ENCODE measurements at regions not wholly inside any gene's neighbourhood (a gene's known extent, or its start where the extent isn't known, plus 50 kb on each side); places are given as distances from the start of the nearest gene placed in this dataset.

DNA sequence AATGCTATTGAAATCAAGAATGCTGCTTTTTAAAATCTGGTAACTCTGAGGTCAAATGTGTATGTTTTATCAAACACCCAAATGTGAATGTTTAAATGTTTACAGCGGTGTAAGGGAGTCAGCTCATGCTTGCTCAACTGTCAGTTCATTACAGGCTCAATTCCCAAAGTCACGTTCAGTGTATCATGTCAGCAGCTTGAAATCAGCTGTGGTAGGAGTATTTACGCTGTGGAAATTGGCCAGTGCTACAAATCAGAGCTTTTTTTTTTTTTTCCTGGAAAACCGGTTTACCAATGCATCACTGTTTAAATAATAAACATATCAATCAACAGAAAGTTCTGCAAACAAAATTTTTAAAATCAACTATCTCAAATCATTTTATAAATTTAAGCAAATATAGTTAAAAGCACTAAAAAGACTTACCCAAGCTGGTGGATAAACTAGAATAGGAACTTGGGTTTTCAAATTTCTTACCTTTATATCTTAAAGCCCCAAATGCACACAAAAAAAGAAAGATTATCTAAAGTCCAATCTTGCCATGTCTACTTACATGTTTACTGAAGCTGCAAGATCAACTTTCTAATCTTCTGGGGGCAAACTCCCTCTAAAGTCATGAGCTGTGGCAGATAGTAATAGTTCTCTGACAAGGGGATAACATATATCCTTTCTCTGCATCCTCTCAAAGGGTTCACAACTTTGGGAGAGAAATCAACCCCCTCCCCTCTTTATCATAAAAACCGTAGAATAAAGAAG, 57.6 kb upstream of the GRAMD2B start:
- TF ChIP-seq CTCF (IDR thresholded peaks at IDR 0.05) (no peak), POLR2A (IDR thresholded peaks at IDR 0.05) (no peak)
- H3K27ac ChIP-seq, result no peak overlapping the region
- H3K4me3 ChIP-seq, result no peak overlapping the region
- no peaks in the 10 kb centered on the region for H3K27me3 ChIP-seq
- no peaks in the 10 kb centered on the region for H3K36me3 ChIP-seq
- H3K4me1 ChIP-seq, result peaks cover 0 to 10% of the 10 kb centered on the region in 2 donors
- intact Hi-C loops (cut with DNase I; ENCODE audit: low total_unique reads), result no loop called here
- DNase-seq, result no peak
- no peaks in the 10 kb centered on the region for H3K9me3 ChIP-seq

DNA sequence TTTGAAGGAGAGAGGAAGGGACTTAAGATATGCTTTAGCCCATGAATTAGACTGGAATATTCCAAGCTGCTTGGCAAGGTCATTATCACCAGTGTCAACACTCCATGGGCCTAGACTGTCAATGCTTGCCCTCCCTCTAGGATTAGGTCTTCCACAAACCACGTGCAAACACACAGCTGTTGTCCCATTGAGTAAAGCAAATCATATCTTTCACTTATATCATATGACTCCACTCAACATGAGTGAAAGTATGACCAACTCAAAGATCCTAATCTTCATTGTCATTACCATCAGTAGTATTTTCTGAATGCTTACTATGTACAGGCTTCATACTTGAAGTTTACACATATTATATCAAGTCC, 57.0 kb upstream of the GRAMD2B start:
- intact Hi-C loops (cut with DNase I; ENCODE audit: low total_unique reads), result no loop called here
- H3K27ac ChIP-seq, result no peak overlapping the region
- no peaks in the 10 kb centered on the region for H3K36me3 ChIP-seq

GRCh38 chr5:126368239-126368812, 54.9 kb upstream of the GRAMD2B start:
- H3K9me3 ChIP-seq, result no peaks in the 10 kb centered on the region
- TF ChIP-seq POLR2A (IDR thresholded peaks at IDR 0.05), result no peak
- TF ChIP-seq CTCF (IDR thresholded peaks at IDR 0.05), result no peak
- no peak overlapping the region for H3K4me3 ChIP-seq
- peak; percentile 24 to 73 for DNase-seq
- no peaks in the 10 kb centered on the region for H3K27me3 ChIP-seq
- H3K27ac ChIP-seq, result peak overlapping the region; percentile 78 to 80
- no peaks in the 10 kb centered on the region for H3K36me3 ChIP-seq
- intact Hi-C loops (cut with DNase I; ENCODE audit: low total_unique reads), result no loop called here
- peaks cover 0 to 10% of the 10 kb centered on the region in 2 donors for H3K4me1 ChIP-seq

More for the DNA sequence above, 57.0 kb upstream of the GRAMD2B start:
- DNase-seq, result no peak
- no peaks in the 10 kb centered on the region for H3K9me3 ChIP-seq
- no peak overlapping the region for H3K4me3 ChIP-seq
- TF ChIP-seq CTCF (IDR thresholded peaks at IDR 0.05) (no peak), POLR2A (IDR thresholded peaks at IDR 0.05) (no peak)
- no peaks in the 10 kb centered on the region for H3K27me3 ChIP-seq
- H3K4me1 ChIP-seq, result peaks cover 0 to 10% of the 10 kb centered on the region in 2 donors

DNA sequence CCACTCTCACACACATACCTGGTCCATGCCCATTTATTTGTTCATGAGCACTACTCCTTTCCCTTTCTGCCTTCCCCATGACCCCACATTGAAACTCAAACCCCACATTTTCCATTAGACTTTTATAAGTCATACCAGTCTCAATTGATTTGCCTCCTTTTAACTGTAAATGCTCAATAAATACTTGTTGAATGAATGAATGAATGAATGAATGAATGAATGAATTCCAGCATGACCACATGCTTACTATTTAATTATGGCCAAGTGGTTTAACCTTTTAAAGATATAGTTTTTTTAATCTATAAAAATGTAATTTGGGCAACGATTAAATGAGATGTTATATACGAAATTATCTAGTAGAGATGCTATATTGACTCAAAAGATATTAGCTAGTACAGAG, 54.1 kb upstream of the GRAMD2B start:
- Histone ChIP-seq H3K4me1 (peaks cover 0 to 10% of the 10 kb centered on the region in 2 donors), H3K27ac (peak overlapping the region; percentile 78 to 80), H3K9me3 (no peaks in the 10 kb centered on the region), H3K27me3 (no peaks in the 10 kb centered on the region), H3K4me3 (no peak overlapping the region), H3K36me3 (no peaks in the 10 kb centered on the region)
- intact Hi-C loops (cut with DNase I; ENCODE audit: low total_unique reads), result no loop called here
- no peak for DNase-seq
- TF ChIP-seq POLR2A (IDR thresholded peaks at IDR 0.05) (no peak), CTCF (IDR thresholded peaks at IDR 0.05) (no peak)

GRCh38 chr5:126369995-126370731, 53.0 kb upstream of the GRAMD2B start:
- TF ChIP-seq POLR2A (IDR thresholded peaks at IDR 0.05) (no peak), CTCF (IDR thresholded peaks at IDR 0.05) (peak in 3 of 4 experiments; percentile 11 to 24 (median 23))
- no peaks in the 10 kb centered on the region for H3K27me3 ChIP-seq
- H3K36me3 ChIP-seq, result no peaks in the 10 kb centered on the region
- no peak overlapping the region for H3K4me3 ChIP-seq
- DNase-seq, result no peak
- peak overlapping the region; percentile 78 to 80 for H3K27ac ChIP-seq
- no peaks in the 10 kb centered on the region for H3K9me3 ChIP-seq
- peaks cover 0 to 7% of the 10 kb centered on the region in 2 donors for H3K4me1 ChIP-seq
- intact Hi-C loops (cut with DNase I; ENCODE audit: low total_unique reads), result no loop called here
